GM12878 (cell line): ENCODE measurements at regions not wholly inside any gene's neighbourhood (a gene's known extent, or its start where the extent isn't known, plus 50 kb on each side); places are given as distances from the start of the nearest gene placed in this dataset.

Source experiments
- ATAC-seq: fragments of 200-7000 bp; cut with Tn5 transposase; 3 replicates; pipeline ENCODE4 v1.9.1; 2020; ENCODE audit warnings: mild to moderate bottlenecking, moderate library complexity
- BruUV-seq: library from RNA; stranded (reverse); fragments of 400-500 nt; replicated peaks from 2 replicates; lab custom pipeline; 2021; lab: Mats Ljungman, UMichigan
- CTCF ChIA-PET: fragments of 300-600 bp; sonication (Branson Sonifier 250); formaldehyde crosslinking; extraction: SDS; loops from one replicate; lab custom pipeline; 2021; ENCODE audit warnings: inconsistent platforms; lab: Yijun Ruan, JAX
- POLR2A ChIA-PET: fragments of 350-600 bp; formaldehyde crosslinking; extraction: SDS; loops from one replicate; lab custom pipeline; 2021; ENCODE audit warnings: inconsistent platforms; lab: Charles Lee
- RAD21 ChIA-PET: fragments of 300-600 bp; sonication (Branson Sonifier 250); formaldehyde crosslinking; loops from one replicate; lab custom pipeline; 2023; ENCODE audit warnings: antibody characterized with exemption; ENCODE audit not compliant: unreplicated experiment; lab: Charles Lee
- SMC1A ChIA-PET: fragments of 300-600 bp; sonication (Branson Sonifier 250); formaldehyde crosslinking; loops from one replicate; lab custom pipeline; 2023; ENCODE audit not compliant: unreplicated experiment, uncharacterized antibody; lab: Charles Lee
- DNase-seq: peaks from one replicate; pipeline ENCODE4 v3.0.0-alpha.2; 2011; ENCODE audit warnings: low read depth, low spot score
- FAIRE-seq: peaks from 3 replicates; lab custom pipeline; 2011; peaks lifted over from hg19 to GRCh38; lab: Jason Lieb, UNC
- H2AFZ ChIP-seq: 2 replicates; pipeline ENCODE4 v1.6.0; 2011; ENCODE audit warnings: low read depth, low read length, control low read depth; ENCODE audit not compliant: control insufficient read depth
- H3K27ac ChIP-seq: 2 replicates; pipeline ENCODE4 v1.5.1; 2011; ENCODE audit warnings: control low read depth; ENCODE audit not compliant: control insufficient read depth, insufficient read depth
- H3K27me3 ChIP-seq, 2 experiments: replicated peaks in 1 of 2; 2 replicates each; pipeline versions ENCODE4 v1.6.0 to v1.6.1; 2011; ENCODE audit warnings: low read length in 1 of 2; ENCODE audit not compliant: control insufficient read depth in 2 of 2, insufficient read depth in 2 of 2
- H3K36me3 ChIP-seq, 2 experiments: 2 replicates each; pipeline ENCODE4 v1.5.1; 2011; ENCODE audit warnings: low read length in 1 of 2; ENCODE audit not compliant: control insufficient read depth in 2 of 2, insufficient read depth in 2 of 2
- H3K4me1 ChIP-seq: 2 replicates; pipeline ENCODE4 v1.6.1; 2011; ENCODE audit warnings: mild to moderate bottlenecking, low read length, moderate library complexity, mixed read lengths; ENCODE audit not compliant: control insufficient read depth, insufficient read depth
- H3K4me2 ChIP-seq: 2 replicates; pipeline ENCODE4 v1.6.0; 2011; ENCODE audit warnings: control low read depth; ENCODE audit not compliant: control insufficient read depth, insufficient read depth
- H3K4me3 ChIP-seq: fragments of 200-600 bp; sonication (generic); 2 replicates; pipeline ENCODE4 v1.5.1; 2016
- H3K79me2 ChIP-seq: 2 replicates; pipeline ENCODE4 v1.6.0; 2011; ENCODE audit warnings: low read length; ENCODE audit not compliant: control insufficient read depth, insufficient read depth
- H3K9ac ChIP-seq: 2 replicates; pipeline ENCODE4 v1.8.0; 2011; ENCODE audit warnings: low read length, control low read depth, mixed read lengths; ENCODE audit not compliant: control insufficient read depth, insufficient read depth
- H3K9me3 ChIP-seq: replicated peaks from 3 replicates; pipeline ENCODE4 v1.5.1; 2011; ENCODE audit warnings: mild to moderate bottlenecking, low read length; ENCODE audit not compliant: control insufficient read depth, insufficient read depth
- H4K20me1 ChIP-seq: 2 replicates; pipeline ENCODE4 v1.6.0; 2011; ENCODE audit not compliant: control insufficient read depth, insufficient read depth
- CBX5 ChIP-seq: sonication (generic); IDR thresholded peaks from 2 replicates; pipeline ENCODE4 v1.6.1; 2016; ENCODE audit warnings: low read depth, moderate library complexity, mild to moderate bottlenecking, inconsistent platforms
- CHD4 ChIP-seq: fragments of 200-600 bp; sonication (generic); IDR thresholded peaks from 2 replicates; pipeline ENCODE4 v1.6.1; 2016; ENCODE audit warnings: mild to moderate bottlenecking
- FOXM1 ChIP-seq: IDR thresholded peaks from 2 replicates; pipeline ENCODE4 v1.6.1; 2012; ENCODE audit warnings: low read depth, mild to moderate bottlenecking, inconsistent platforms, low read length, moderate library complexity
- HDGF ChIP-seq: fragments of 450-650 bp; IDR thresholded peaks from 2 replicates; pipeline ENCODE4 v1.6.1; 2016; ENCODE audit warnings: antibody characterized with exemption
- IKZF1 ChIP-seq: fragments of 450-650 bp; conservative IDR thresholded peaks from 2 replicates; pipeline ENCODE4 v1.6.1; 2017; ENCODE audit warnings: antibody characterized with exemption, mild to moderate bottlenecking
- MYB ChIP-seq: fragments of 150-350 bp; IDR thresholded peaks from 2 replicates; pipeline ENCODE4 v1.6.1; 2014; ENCODE audit warnings: mild to moderate bottlenecking, low read depth, low read length, borderline replicate concordance
- NFYA ChIP-seq: IDR thresholded peaks from 2 replicates; pipeline ENCODE4 v1.6.1; 2011; ENCODE audit warnings: low read depth, mild to moderate bottlenecking, low read length, improper control_type of control experiment, borderline replicate concordance
- NFYB ChIP-seq: IDR thresholded peaks from 2 replicates; pipeline ENCODE4 v1.6.1; 2011; ENCODE audit warnings: low read depth, mild to moderate bottlenecking, low read length, improper control_type of control experiment, moderate library complexity; ENCODE audit not compliant: insufficient read depth
- NR2F1 ChIP-seq: fragments of 450-650 bp; conservative IDR thresholded peaks from 2 replicates; pipeline ENCODE4 v1.6.1; 2017; ENCODE audit warnings: mild to moderate bottlenecking
- NRF1 ChIP-seq: conservative IDR thresholded peaks from 2 replicates; pipeline ENCODE4 v1.6.1; 2011; ENCODE audit warnings: mild to moderate bottlenecking, low read depth, low read length, improper control_type of control experiment
- TCF7 ChIP-seq: IDR thresholded peaks from 2 replicates; pipeline ENCODE4 v1.6.1; 2014; ENCODE audit warnings: antibody characterized with exemption, borderline replicate concordance
- ZNF207 ChIP-seq: fragments of 450-650 bp; IDR thresholded peaks from 2 replicates; pipeline ENCODE4 v1.6.1; 2014; ENCODE audit warnings: antibody characterized with exemption, mild to moderate bottlenecking, borderline replicate concordance
- ZNF24 ChIP-seq: fragments of 450-650 bp; IDR thresholded peaks from 2 replicates; pipeline ENCODE4 v1.6.1; 2017; ENCODE audit warnings: antibody characterized with exemption, mild to moderate bottlenecking
- in situ Hi-C: fragments of 300-500 bp; cut with MboI; formaldehyde crosslinking; loops from 9 replicates; pipeline ENCODE4 v1.14.3; 2018; ENCODE audit warnings: mixed read lengths
- intact Hi-C: fragments of 100-400 bp; cut with micrococcal nuclease; formaldehyde crosslinking; loops from one replicate; pipeline ENCODE4 v1.14.2; 2022; ENCODE audit not compliant: unreplicated experiment
- TF ChIP-seq, protein P1 (sequence below): IDR thresholded peaks from 2 replicates; pipeline ENCODE4 v1.6.1; 2012; ENCODE audit warnings: improper control_type of control experiment, low read depth, low read length; ENCODE audit not compliant: insufficient replicate concordance
- TF ChIP-seq, protein P2 (sequence below): IDR thresholded peaks from 2 replicates; pipeline ENCODE4 v1.6.1; 2011; ENCODE audit warnings: low read depth, low read length, improper control_type of control experiment, borderline replicate concordance

DNA sequence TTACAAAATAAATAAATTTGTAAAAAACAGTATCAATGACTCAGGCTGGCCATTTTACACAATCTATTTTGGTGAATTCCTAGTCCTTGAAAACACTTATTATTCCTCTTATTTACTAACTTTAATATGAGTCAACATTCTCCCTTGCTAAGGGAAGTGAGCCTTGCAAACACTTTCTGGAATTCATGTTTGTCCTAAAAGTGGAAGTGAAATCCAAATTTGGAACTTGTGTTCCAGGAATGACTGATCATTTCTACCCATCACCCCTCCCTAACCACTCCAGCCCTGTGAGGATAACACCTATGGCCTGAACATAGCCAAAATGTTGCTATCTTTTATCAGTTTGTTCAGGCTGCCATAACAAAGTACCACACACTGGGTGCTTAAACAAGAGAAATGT, 83.1 kb downstream of the OR5AK2 start:
- POLR2A ChIA-PET, result no interaction called here
- Histone ChIP-seq H3K36me3 (no peaks in the 10 kb centered on the region), H3K79me2 (no peaks in the 10 kb centered on the region), H3K9me3 (no peaks in the 10 kb centered on the region), H3K27me3 (no peaks in the 10 kb centered on the region), H4K20me1 (no peaks in the 10 kb centered on the region), H3K27ac (no peak overlapping the region), H3K4me1 (no peaks in the 10 kb centered on the region), H3K4me3 (no peak overlapping the region), H3K9ac (no peak overlapping the region), H3K4me2 (no peak overlapping the region), H2AFZ (no peak overlapping the region)
- no TSS peak for BruUV-seq
- RAD21 ChIA-PET, result no interaction called here
- TF ChIP-seq NFYB (no peak), HDGF (no peak), NRF1 (no peak), ZNF207 (no peak), ZNF24 (no peak), NR2F1 (no peak), TCF7 (no peak), CHD4 (no peak), MYB (no peak), IKZF1 (no peak), FOXM1 (no peak), NFYA (no peak), CBX5 (no peak)
- TF ChIP-seq, protein P1, sequence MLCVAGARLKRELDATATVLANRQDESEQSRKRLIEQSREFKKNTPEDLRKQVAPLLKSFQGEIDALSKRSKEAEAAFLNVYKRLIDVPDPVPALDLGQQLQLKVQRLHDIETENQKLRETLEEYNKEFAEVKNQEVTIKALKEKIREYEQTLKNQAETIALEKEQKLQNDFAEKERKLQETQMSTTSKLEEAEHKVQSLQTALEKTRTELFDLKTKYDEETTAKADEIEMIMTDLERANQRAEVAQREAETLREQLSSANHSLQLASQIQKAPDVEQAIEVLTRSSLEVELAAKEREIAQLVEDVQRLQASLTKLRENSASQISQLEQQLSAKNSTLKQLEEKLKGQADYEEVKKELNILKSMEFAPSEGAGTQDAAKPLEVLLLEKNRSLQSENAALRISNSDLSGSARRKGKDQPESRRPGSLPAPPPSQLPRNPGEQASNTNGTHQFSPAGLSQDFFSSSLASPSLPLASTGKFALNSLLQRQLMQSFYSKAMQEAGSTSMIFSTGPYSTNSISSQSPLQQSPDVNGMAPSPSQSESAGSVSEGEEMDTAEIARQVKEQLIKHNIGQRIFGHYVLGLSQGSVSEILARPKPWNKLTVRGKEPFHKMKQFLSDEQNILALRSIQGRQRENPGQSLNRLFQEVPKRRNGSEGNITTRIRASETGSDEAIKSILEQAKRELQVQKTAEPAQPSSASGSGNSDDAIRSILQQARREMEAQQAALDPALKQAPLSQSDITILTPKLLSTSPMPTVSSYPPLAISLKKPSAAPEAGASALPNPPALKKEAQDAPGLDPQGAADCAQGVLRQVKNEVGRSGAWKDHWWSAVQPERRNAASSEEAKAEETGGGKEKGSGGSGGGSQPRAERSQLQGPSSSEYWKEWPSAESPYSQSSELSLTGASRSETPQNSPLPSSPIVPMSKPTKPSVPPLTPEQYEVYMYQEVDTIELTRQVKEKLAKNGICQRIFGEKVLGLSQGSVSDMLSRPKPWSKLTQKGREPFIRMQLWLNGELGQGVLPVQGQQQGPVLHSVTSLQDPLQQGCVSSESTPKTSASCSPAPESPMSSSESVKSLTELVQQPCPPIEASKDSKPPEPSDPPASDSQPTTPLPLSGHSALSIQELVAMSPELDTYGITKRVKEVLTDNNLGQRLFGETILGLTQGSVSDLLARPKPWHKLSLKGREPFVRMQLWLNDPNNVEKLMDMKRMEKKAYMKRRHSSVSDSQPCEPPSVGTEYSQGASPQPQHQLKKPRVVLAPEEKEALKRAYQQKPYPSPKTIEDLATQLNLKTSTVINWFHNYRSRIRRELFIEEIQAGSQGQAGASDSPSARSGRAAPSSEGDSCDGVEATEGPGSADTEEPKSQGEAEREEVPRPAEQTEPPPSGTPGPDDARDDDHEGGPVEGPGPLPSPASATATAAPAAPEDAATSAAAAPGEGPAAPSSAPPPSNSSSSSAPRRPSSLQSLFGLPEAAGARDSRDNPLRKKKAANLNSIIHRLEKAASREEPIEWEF, result no peak
- TF ChIP-seq, protein P2, sequence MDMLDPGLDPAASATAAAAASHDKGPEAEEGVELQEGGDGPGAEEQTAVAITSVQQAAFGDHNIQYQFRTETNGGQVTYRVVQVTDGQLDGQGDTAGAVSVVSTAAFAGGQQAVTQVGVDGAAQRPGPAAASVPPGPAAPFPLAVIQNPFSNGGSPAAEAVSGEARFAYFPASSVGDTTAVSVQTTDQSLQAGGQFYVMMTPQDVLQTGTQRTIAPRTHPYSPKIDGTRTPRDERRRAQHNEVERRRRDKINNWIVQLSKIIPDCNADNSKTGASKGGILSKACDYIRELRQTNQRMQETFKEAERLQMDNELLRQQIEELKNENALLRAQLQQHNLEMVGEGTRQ, result no peak
- DNase-seq (no peak), ATAC-seq (no peak), FAIRE-seq (no peak)
- CTCF ChIA-PET, result no interaction called here
- SMC1A ChIA-PET, result no interaction called here
- in situ Hi-C loops (no loop called here), intact Hi-C loops (no loop called here)
